ENCODE measurements at regions not wholly inside any gene's neighbourhood (a gene's known extent, or its start where the extent isn't known, plus 50 kb on each side); places are given as distances from the start of the nearest gene placed in this dataset.
"Not testable (repeated sequence)": the region's sequence is repeated elsewhere in the genome, so short reads cannot be mapped to it uniquely, and the experiment has no call there.

GRCh38 chr17:16844669-16845068, 127.2 kb downstream of the TNFRSF13B start:
- TF ChIP-seq CTCF, POLR2A (IDR thresholded peaks at IDR 0.05): not testable (repeated sequence)
